ENCODE measurements at regions not wholly inside any gene's neighbourhood (a gene's known extent, or its start where the extent isn't known, plus 50 kb on each side); places are given as distances from the start of the nearest gene placed in this dataset.

GRCh38 chr4:171718069-171718468 lies 95.1 kb upstream of the GALNTL6 start:
- H3K9me3 ChIP-seq (ENCODE audit: low read depth, low read length), result no peaks in the 10 kb centered on the region
- no peak for TF ChIP-seq CTCF (IDR thresholded peaks at IDR 0.05; ENCODE audit: extremely low read depth, low read depth, low read length)
- peak; percentile 22 for DNase-seq (ENCODE audit: insufficient read length, low spot score, missing footprints)
- no peak overlapping the region for H2AFZ ChIP-seq (ENCODE audit: low read length)
- H3K36me3 ChIP-seq (ENCODE audit: insufficient read depth, low read length), result no peaks in the 10 kb centered on the region
- no peak overlapping the region for H3K4me3 ChIP-seq (ENCODE audit: insufficient read depth, low read length)
- no peaks in the 10 kb centered on the region for H3K4me1 ChIP-seq (ENCODE audit: insufficient read depth, low read length)
- no peak overlapping the region for H3K4me2 ChIP-seq (ENCODE audit: insufficient read depth, low read length)
- H3K79me2 ChIP-seq (ENCODE audit: insufficient read depth, low read length), result no peaks in the 10 kb centered on the region
- H4K20me1 ChIP-seq (ENCODE audit: insufficient read depth, low read length), result no peaks in the 10 kb centered on the region
- H3K27me3 ChIP-seq (ENCODE audit: insufficient read depth, low read length), result no peaks in the 10 kb centered on the region
- H3K27ac ChIP-seq (ENCODE audit: low read depth, low read length), result no peak overlapping the region

GRCh38 chr4:171717231-171717741 lies 95.9 kb upstream of the GALNTL6 start:
- H3K4me2 ChIP-seq (ENCODE audit: insufficient read depth, low read length), result no peak overlapping the region
- TF ChIP-seq CTCF (IDR thresholded peaks at IDR 0.05; ENCODE audit: extremely low read depth, low read depth, low read length), result no peak
- H3K27ac ChIP-seq (ENCODE audit: low read depth, low read length), result no peak overlapping the region
- no peak for DNase-seq (ENCODE audit: insufficient read length, low spot score, missing footprints)
- H3K9me3 ChIP-seq (ENCODE audit: low read depth, low read length), result no peaks in the 10 kb centered on the region
- no peaks in the 10 kb centered on the region for H4K20me1 ChIP-seq (ENCODE audit: insufficient read depth, low read length)
- H3K79me2 ChIP-seq (ENCODE audit: insufficient read depth, low read length), result no peaks in the 10 kb centered on the region
- H3K36me3 ChIP-seq (ENCODE audit: insufficient read depth, low read length), result no peaks in the 10 kb centered on the region
- no peaks in the 10 kb centered on the region for H3K4me1 ChIP-seq (ENCODE audit: insufficient read depth, low read length)
- no peaks in the 10 kb centered on the region for H3K27me3 ChIP-seq (ENCODE audit: insufficient read depth, low read length)
- H3K4me3 ChIP-seq (ENCODE audit: insufficient read depth, low read length), result no peak overlapping the region
- H2AFZ ChIP-seq (ENCODE audit: low read length), result no peak overlapping the region

- Histone ChIP-seq H3K9me3 (ENCODE audit: low read depth, low read length) (no peaks in the 10 kb centered on the region), H3K27ac (ENCODE audit: low read depth, low read length) (no peak overlapping the region), H3K36me3 (ENCODE audit: insufficient read depth, low read length) (no peaks in the 10 kb centered on the region), H3K27me3 (ENCODE audit: insufficient read depth, low read length) (no peaks in the 10 kb centered on the region), H3K4me1 (ENCODE audit: insufficient read depth, low read length) (no peaks in the 10 kb centered on the region), H3K4me3 (ENCODE audit: insufficient read depth, low read length) (no peak overlapping the region), H4K20me1 (ENCODE audit: insufficient read depth, low read length) (no peaks in the 10 kb centered on the region), H3K79me2 (ENCODE audit: insufficient read depth, low read length) (no peaks in the 10 kb centered on the region), H2AFZ (ENCODE audit: low read length) (no peak overlapping the region), H3K4me2 (ENCODE audit: insufficient read depth, low read length) (no peak overlapping the region)
- TF ChIP-seq CTCF (IDR thresholded peaks at IDR 0.05; ENCODE audit: extremely low read depth, low read depth, low read length), result no peak
- no peak for DNase-seq (ENCODE audit: insufficient read length, low spot score, missing footprints)
Observed at GRCh38 chr4:171715973-171716372, 97.2 kb upstream of the GALNTL6 start.

- no peak for DNase-seq (ENCODE audit: insufficient read length, low spot score, missing footprints)
- no peaks in the 10 kb centered on the region for H3K27me3 ChIP-seq (ENCODE audit: insufficient read depth, low read length)
- H3K36me3 ChIP-seq (ENCODE audit: insufficient read depth, low read length), result no peaks in the 10 kb centered on the region
- H2AFZ ChIP-seq (ENCODE audit: low read length), result no peak overlapping the region
- no peaks in the 10 kb centered on the region for H3K4me1 ChIP-seq (ENCODE audit: insufficient read depth, low read length)
- no peaks in the 10 kb centered on the region for H3K79me2 ChIP-seq (ENCODE audit: insufficient read depth, low read length)
- H3K9me3 ChIP-seq (ENCODE audit: low read depth, low read length), result no peaks in the 10 kb centered on the region
- no peak for TF ChIP-seq CTCF (IDR thresholded peaks at IDR 0.05; ENCODE audit: extremely low read depth, low read depth, low read length)
- H3K27ac ChIP-seq (ENCODE audit: low read depth, low read length), result no peak overlapping the region
- H3K4me3 ChIP-seq (ENCODE audit: insufficient read depth, low read length), result no peak overlapping the region
- H4K20me1 ChIP-seq (ENCODE audit: insufficient read depth, low read length), result no peaks in the 10 kb centered on the region
- H3K4me2 ChIP-seq (ENCODE audit: insufficient read depth, low read length), result no peak overlapping the region
Observed at GRCh38 chr4:171714791-171715454, 98.3 kb upstream of the GALNTL6 start.

All from osteoblast (primary cell).